H9 (cell line): ENCODE measurements at regions not wholly inside any gene's neighbourhood (a gene's known extent, or its start where the extent isn't known, plus 50 kb on each side); places are given as distances from the start of the nearest gene placed in this dataset.

ENCODE experiments used
- DNase-seq: peaks from one replicate; pipeline ENCODE4 v3.0.0-alpha.2; 2017
- H2AFZ ChIP-seq: one replicate; pipeline ENCODE4 v1.6.1; 2013; ENCODE audit warnings: mild to moderate bottlenecking, low read length, control low read depth, moderate library complexity
- H2AK5ac ChIP-seq: 2 replicates; pipeline ENCODE4 v1.6.1; 2013; ENCODE audit warnings: low read length, control low read depth, mixed read lengths; ENCODE audit not compliant: insufficient read length
- H2BK120ac ChIP-seq: one replicate; pipeline ENCODE4 v1.6.1; 2013; ENCODE audit warnings: low read depth, mild to moderate bottlenecking, low read length, control low read depth, inconsistent platforms; ENCODE audit not compliant: poor library complexity, severe bottlenecking
- H2BK12ac ChIP-seq: 2 replicates; pipeline ENCODE4 v1.6.1; 2013; ENCODE audit warnings: low read length, control low read depth, mixed read lengths, low read depth; ENCODE audit not compliant: insufficient read length
- H2BK15ac ChIP-seq: 2 replicates; pipeline ENCODE4 v1.6.1; 2013; ENCODE audit warnings: low read depth, low read length, control low read depth
- H2BK20ac ChIP-seq: one replicate; pipeline ENCODE4 v1.6.1; 2013; ENCODE audit warnings: low read depth, mild to moderate bottlenecking, low read length, control low read depth, inconsistent platforms; ENCODE audit not compliant: poor library complexity, severe bottlenecking
- H2BK5ac ChIP-seq: 2 replicates; pipeline ENCODE4 v1.6.1; 2013; ENCODE audit warnings: low read length, control low read depth, mixed read lengths; ENCODE audit not compliant: insufficient read length
- H3K14ac ChIP-seq: 2 replicates; pipeline ENCODE4 v1.6.1; 2013; ENCODE audit warnings: low read length, control low read depth; ENCODE audit not compliant: insufficient read depth
- H3K18ac ChIP-seq: 2 replicates; pipeline ENCODE4 v1.6.1; 2013; ENCODE audit warnings: low read depth, mild to moderate bottlenecking, mixed read lengths, low read length, control low read depth; ENCODE audit not compliant: insufficient read length
- H3K23ac ChIP-seq: 2 replicates; pipeline ENCODE4 v1.6.1; 2013; ENCODE audit warnings: low read length, control low read depth, mixed read lengths, low read depth; ENCODE audit not compliant: insufficient read length
- H3K23me2 ChIP-seq: 2 replicates; pipeline ENCODE4 v1.6.1; 2013; ENCODE audit warnings: low read depth, mild to moderate bottlenecking, mixed read lengths, low read length, control low read depth; ENCODE audit not compliant: insufficient read length, poor library complexity, severe bottlenecking
- H3K27ac ChIP-seq: 2 replicates; pipeline ENCODE4 v1.5.1; 2013; ENCODE audit warnings: low read length, control low read depth, mixed read lengths, low read depth; ENCODE audit not compliant: insufficient read length
- H3K27me3 ChIP-seq: 2 replicates; pipeline ENCODE4 v1.6.1; 2013; ENCODE audit warnings: low read length, control low read depth, inconsistent platforms; ENCODE audit not compliant: insufficient read depth
- H3K4ac ChIP-seq: 2 replicates; pipeline ENCODE4 v1.6.1; 2013; ENCODE audit warnings: low read depth, mild to moderate bottlenecking, control low read depth, inconsistent platforms, low read length, moderate library complexity
- H3K4me1 ChIP-seq: 2 replicates; pipeline ENCODE4 v1.6.1; 2013; ENCODE audit warnings: low read length, control low read depth, inconsistent platforms; ENCODE audit not compliant: insufficient read depth
- H3K4me2 ChIP-seq: 2 replicates; pipeline ENCODE4 v1.6.1; 2013; ENCODE audit warnings: low read length, control low read depth, mixed read lengths; ENCODE audit not compliant: insufficient read length, insufficient read depth
- H3K56ac ChIP-seq: 2 replicates; pipeline ENCODE4 v1.6.1; 2013; ENCODE audit warnings: low read depth, mild to moderate bottlenecking, mixed read lengths, low read length, control low read depth; ENCODE audit not compliant: insufficient read length
- H3K79me1 ChIP-seq: 2 replicates; pipeline ENCODE4 v1.6.1; 2013; ENCODE audit warnings: low read depth, mild to moderate bottlenecking, moderate library complexity, low read length, control low read depth, inconsistent platforms; ENCODE audit not compliant: insufficient read depth, poor library complexity, severe bottlenecking
- H3K79me2 ChIP-seq: 2 replicates; pipeline ENCODE4 v1.6.1; 2013; ENCODE audit warnings: low read length, control low read depth, inconsistent platforms; ENCODE audit not compliant: insufficient read depth
- H3K9ac ChIP-seq: 2 replicates; pipeline ENCODE4 v1.6.1; 2013; ENCODE audit warnings: low read length, control low read depth, mixed read lengths; ENCODE audit not compliant: insufficient read length; ENCODE audit errors: extremely low read depth
- H3K9me3 ChIP-seq: one replicate; pipeline ENCODE4 v1.6.1; 2013; ENCODE audit warnings: low read depth, low read length, inconsistent platforms; ENCODE audit not compliant: control insufficient read depth
- H3T11ph ChIP-seq: one replicate; pipeline ENCODE4 v1.6.1; 2013; ENCODE audit warnings: mild to moderate bottlenecking, low read length, control low read depth, inconsistent platforms
- H4K20me1 ChIP-seq: one replicate; pipeline ENCODE4 v1.6.1; 2013; ENCODE audit not compliant: control insufficient read depth, insufficient read length, insufficient read depth
- H4K5ac ChIP-seq: 2 replicates; pipeline ENCODE4 v1.6.1; 2013; ENCODE audit warnings: low read depth, mild to moderate bottlenecking, mixed read lengths, low read length, control low read depth; ENCODE audit not compliant: insufficient read length
- H4K8ac ChIP-seq: replicated peaks from 2 replicates; pipeline ENCODE4 v1.6.1; 2013; ENCODE audit warnings: low read length, control low read depth, mixed read lengths, low read depth; ENCODE audit not compliant: insufficient read length
- H4K91ac ChIP-seq: 2 replicates; pipeline ENCODE4 v1.6.1; 2013; ENCODE audit warnings: low read depth, mild to moderate bottlenecking, moderate library complexity, mixed read lengths, low read length, control low read depth; ENCODE audit not compliant: insufficient read length
- H3K27ac Mint-ChIP-seq, 3 experiments: 2 replicates in 2 of 3; 3 replicates in 1 of 3; pipeline ENCODE4 v1.8.0; 2020 to 2021; ENCODE audit warnings: mixed read lengths in 3 of 3, mild to moderate bottlenecking in 1 of 3, moderate library complexity in 1 of 3
- H3K27me3 Mint-ChIP-seq: 2 replicates; pipeline ENCODE4 v1.8.0; 2021; ENCODE audit warnings: low read depth, mild to moderate bottlenecking, moderate library complexity, mixed read lengths
- H3K36me3 Mint-ChIP-seq, 3 experiments: 2 replicates in 2 of 3; 3 replicates in 1 of 3; pipeline ENCODE4 v1.8.0; 2020 to 2021; ENCODE audit warnings: low read depth in 3 of 3, mixed read lengths in 3 of 3; ENCODE audit not compliant: insufficient read depth in 1 of 3
- H3K4me1 Mint-ChIP-seq, 2 experiments: 2 replicates each; pipeline ENCODE4 v1.8.0; 2020; ENCODE audit warnings: mixed read lengths in 2 of 2
- H3K4me3 Mint-ChIP-seq, 2 experiments: 2 replicates in 1 of 2; 3 replicates in 1 of 2; pipeline ENCODE4 v1.8.0; 2020 to 2021; ENCODE audit warnings: mild to moderate bottlenecking in 2 of 2, mixed read lengths in 2 of 2, moderate library complexity in 1 of 2
- H3K9me3 Mint-ChIP-seq, 2 experiments: 2 replicates in 1 of 2; 3 replicates in 1 of 2; pipeline ENCODE4 v1.8.0; 2020; ENCODE audit warnings: mild to moderate bottlenecking in 2 of 2, mixed read lengths in 2 of 2, moderate library complexity in 1 of 2
- WGBS: extraction: QIAGEN DNeasy Blood & Tissue Kit; methylation state at CpG from one replicate; pipeline ENCODE4 v1.1.7; 2013; ENCODE audit warnings: missing lambda C conversion rate, low lambda C conversion rate, mixed read lengths; ENCODE audit not compliant: insufficient read length; ENCODE audit errors: extremely low coverage; 5-methylcytosine and 5-hydroxymethylcytosine counted together
- TF ChIP-seq, protein P1 (sequence below): fragments of 200-600 bp; sonication (generic); conservative IDR thresholded peaks from 3 replicates; pipeline ENCODE4 v1.8.0; 2021; ENCODE audit warnings: antibody characterized with exemption, mild to moderate bottlenecking

- no peaks in the 10 kb centered on the region for H3K36me3 Mint-ChIP-seq
- no peak overlapping the region for H3T11ph ChIP-seq
- H4K20me1 ChIP-seq: no peaks in the 10 kb centered on the region
- H3K18ac ChIP-seq: no peak overlapping the region
- no peaks in the 10 kb centered on the region for H3K9me3 Mint-ChIP-seq
- H3K9me3 ChIP-seq: no peaks in the 10 kb centered on the region
- no peak overlapping the region for H4K8ac ChIP-seq
- no peak overlapping the region for H2BK20ac ChIP-seq
- no peak overlapping the region for H3K14ac ChIP-seq
- no peaks in the 10 kb centered on the region for H3K79me2 ChIP-seq
- H3K56ac ChIP-seq: no peak overlapping the region
- no peak overlapping the region for H3K4me3 Mint-ChIP-seq
- H3K23me2 ChIP-seq: no peaks in the 10 kb centered on the region
- no peak overlapping the region for H3K4ac ChIP-seq
- no peak for DNase-seq
- no peaks in the 10 kb centered on the region for H3K79me1 ChIP-seq
- no peak overlapping the region for H3K27ac ChIP-seq
- no peak overlapping the region for H3K4me2 ChIP-seq
- no peak overlapping the region for H2BK15ac ChIP-seq
- H3K23ac ChIP-seq: no peak overlapping the region
- no peaks in the 10 kb centered on the region for H3K4me1 ChIP-seq
- H3K27me3 ChIP-seq: no peaks in the 10 kb centered on the region
- H3K4me1 Mint-ChIP-seq: no peaks in the 10 kb centered on the region
- H2BK12ac ChIP-seq: no peak overlapping the region
- no peak overlapping the region for H2BK120ac ChIP-seq
- no peaks in the 10 kb centered on the region; the same call in 1 of the 2 replicates for H3K27me3 Mint-ChIP-seq
- 100% methylated on average over 1 of the region's 3 CpGs for WGBS
- H2BK5ac ChIP-seq: no peak overlapping the region
- no peak overlapping the region for H4K91ac ChIP-seq
- no peak overlapping the region for H2AK5ac ChIP-seq
- H4K5ac ChIP-seq: no peak overlapping the region
- no peak overlapping the region for H2AFZ ChIP-seq
- TF ChIP-seq, protein P1, sequence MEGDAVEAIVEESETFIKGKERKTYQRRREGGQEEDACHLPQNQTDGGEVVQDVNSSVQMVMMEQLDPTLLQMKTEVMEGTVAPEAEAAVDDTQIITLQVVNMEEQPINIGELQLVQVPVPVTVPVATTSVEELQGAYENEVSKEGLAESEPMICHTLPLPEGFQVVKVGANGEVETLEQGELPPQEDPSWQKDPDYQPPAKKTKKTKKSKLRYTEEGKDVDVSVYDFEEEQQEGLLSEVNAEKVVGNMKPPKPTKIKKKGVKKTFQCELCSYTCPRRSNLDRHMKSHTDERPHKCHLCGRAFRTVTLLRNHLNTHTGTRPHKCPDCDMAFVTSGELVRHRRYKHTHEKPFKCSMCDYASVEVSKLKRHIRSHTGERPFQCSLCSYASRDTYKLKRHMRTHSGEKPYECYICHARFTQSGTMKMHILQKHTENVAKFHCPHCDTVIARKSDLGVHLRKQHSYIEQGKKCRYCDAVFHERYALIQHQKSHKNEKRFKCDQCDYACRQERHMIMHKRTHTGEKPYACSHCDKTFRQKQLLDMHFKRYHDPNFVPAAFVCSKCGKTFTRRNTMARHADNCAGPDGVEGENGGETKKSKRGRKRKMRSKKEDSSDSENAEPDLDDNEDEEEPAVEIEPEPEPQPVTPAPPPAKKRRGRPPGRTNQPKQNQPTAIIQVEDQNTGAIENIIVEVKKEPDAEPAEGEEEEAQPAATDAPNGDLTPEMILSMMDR: no peak
- H3K9ac ChIP-seq: no peak overlapping the region
- H3K27ac Mint-ChIP-seq: no peak overlapping the region
These were observed 285.3 kb upstream of the RASGEF1B start for GRCh38 chr4:81756973-81757372.
